Body of pancreas (tissue), 4 donors: ENCODE measurements at regions not wholly inside any gene's neighbourhood (a gene's known extent, or its start where the extent isn't known, plus 50 kb on each side); places are given as distances from the start of the nearest gene placed in this dataset.

ENCODE experiments used
- ATAC-seq: fragments of 150-250 bp; one replicate; pipeline ENCODE4 v1.9.1; 2016
- DNase-seq, 4 donors: peaks; one replicate each; pipeline ENCODE4 v3.0.0-alpha.2; 2019
- H3K27ac ChIP-seq, 4 donors: fragments of 200-600 bp; sonication (generic); 1 replicate in 3 of 4; 2 replicates in 1 of 4; pipeline versions ENCODE4 v1.5.1 to v1.6.1; 2016 to 2019; ENCODE audit warnings: mild to moderate bottlenecking in 1 of 4, mixed read lengths in 1 of 4, moderate library complexity in 1 of 4
- H3K27me3 ChIP-seq, 2 donors: fragments of 200-600 bp; sonication (generic); one replicate each; pipeline ENCODE4 v1.6.0; 2016; ENCODE audit warnings: mild to moderate bottlenecking in 1 of 2
- H3K36me3 ChIP-seq, 2 donors: fragments of 200-600 bp; sonication (generic); replicated peaks in 1 of 2; 2 replicates each; pipeline ENCODE4 v1.5.1; 2016; ENCODE audit warnings: low read depth in 2 of 2; ENCODE audit not compliant: insufficient read depth in 1 of 2
- H3K4me1 ChIP-seq: fragments of 200-600 bp; sonication (generic); one replicate; pipeline ENCODE4 v1.6.0; 2016
- H3K4me3 ChIP-seq, 2 donors: fragments of 200-600 bp; sonication (generic); 1 replicate in 1 of 2; 2 replicates in 1 of 2; pipeline ENCODE4 v1.5.1; 2016 to 2019
- H3K9me3 ChIP-seq, 3 donors: fragments of 200-600 bp; sonication (generic); 1 replicate in 2 of 3; 2 replicates in 1 of 3; pipeline ENCODE4 v1.5.1; 2016
- CTCF ChIP-seq, 7 experiments: fragments of 450-650 bp in 4 of 7; fragments of 200-600 bp in 3 of 7; sonication (generic) in 3 of 7; IDR thresholded peaks; one replicate each; pipeline ENCODE4 v1.5.1; 2016 to 2019; ENCODE audit warnings: antibody characterized with exemption in 7 of 7
- POLR2A ChIP-seq, 3 donors: fragments of 450-650 bp; IDR thresholded peaks; one replicate each; pipeline ENCODE4 v1.6.1; 2016; ENCODE audit warnings: antibody characterized with exemption in 3 of 3, mild to moderate bottlenecking in 2 of 3
- WGBS, 2 donors: methylation state at CpG; one replicate each; pipeline ENCODE4 v1.1.5; 2017; 5-methylcytosine and 5-hydroxymethylcytosine counted together
- intact Hi-C: fragments of 100-400 bp; cut with DNase I; formaldehyde crosslinking; loops from one replicate; pipeline ENCODE4 v1.15.1; 2023

DNA sequence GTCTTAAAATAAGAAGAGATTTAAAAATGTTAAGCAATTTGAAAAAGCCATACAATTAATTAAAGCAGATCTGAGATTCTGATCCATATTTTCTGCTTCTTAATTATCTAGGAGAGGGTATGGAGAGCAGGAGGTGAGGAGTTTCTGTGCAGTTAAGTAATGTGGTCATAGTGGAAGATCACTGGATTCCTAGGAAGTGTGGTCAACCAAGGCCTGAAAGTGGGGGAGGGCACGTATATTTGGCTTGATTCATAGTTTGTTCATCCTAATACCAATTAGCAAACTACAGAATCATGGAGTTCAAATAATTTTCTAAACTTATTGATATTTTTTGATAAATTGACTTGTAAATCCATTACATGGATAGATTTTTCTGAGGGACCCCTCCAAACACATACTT lies 768.3 kb downstream of the RAPGEF2 start:
- Histone ChIP-seq H3K36me3 (no peaks in the 10 kb centered on the region), H3K4me1 (no peaks in the 10 kb centered on the region), H3K4me3 (no peak overlapping the region), H3K27me3 (no peaks in the 10 kb centered on the region), H3K27ac (no peak overlapping the region), H3K9me3 (no peaks in the 10 kb centered on the region)
- 89 to 91% methylated on average over 1 of the region's 1 CpG for WGBS, 2 donors
- TF ChIP-seq POLR2A (IDR thresholded peaks at IDR 0.05), result no peak
- TF ChIP-seq CTCF (IDR thresholded peaks at IDR 0.05), result no peak
- DNase-seq (no peak), ATAC-seq (no peak)
- intact Hi-C loops, result no loop called here

GRCh38 chr4:159881158-159881557 lies 778.3 kb downstream of the RAPGEF2 start:
- TF ChIP-seq POLR2A (IDR thresholded peaks at IDR 0.05) (no peak), CTCF (IDR thresholded peaks at IDR 0.05) (no peak)
- 79 to 93% methylated on average over 3 of the region's 3 CpGs for WGBS, 2 donors
- ATAC-seq (no peak), DNase-seq (no peak)
- H3K4me3 ChIP-seq, result no peak overlapping the region
- no peaks in the 10 kb centered on the region for H3K27me3 ChIP-seq
- no peaks in the 10 kb centered on the region for H3K36me3 ChIP-seq
- H3K27ac ChIP-seq, result no peak overlapping the region
- no peaks in the 10 kb centered on the region for H3K4me1 ChIP-seq
- no peaks in the 10 kb centered on the region for H3K9me3 ChIP-seq
- intact Hi-C loops, result no loop called here

DNA sequence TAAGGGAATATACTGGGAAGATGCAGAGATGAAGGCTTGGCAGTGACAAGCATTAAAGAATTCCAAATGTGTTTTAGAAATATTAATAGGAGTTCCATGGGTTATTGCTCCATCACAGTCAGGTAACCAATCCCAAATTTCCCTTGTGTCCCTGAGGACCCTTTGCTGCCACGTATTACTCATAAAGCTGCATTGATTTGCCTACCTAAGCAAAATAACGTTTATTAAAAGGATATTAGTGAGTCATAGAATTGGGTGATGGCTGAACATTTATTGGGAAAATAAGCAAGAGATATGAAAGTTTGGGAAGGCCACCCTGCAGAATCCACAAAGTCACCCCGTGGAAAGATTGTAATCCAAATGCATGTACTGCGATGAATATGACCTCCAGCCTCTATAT lies 782.1 kb downstream of the RAPGEF2 start:
- Histone ChIP-seq H3K4me1 (no peaks in the 10 kb centered on the region), H3K36me3 (no peaks in the 10 kb centered on the region), H3K27ac (no peak overlapping the region), H3K4me3 (no peak overlapping the region), H3K9me3 (no peaks in the 10 kb centered on the region), H3K27me3 (no peaks in the 10 kb centered on the region)
- 68 to 71% methylated on average over 4 of the region's 4 CpGs for WGBS, 2 donors
- DNase-seq, result no peak
- intact Hi-C loops, result no loop called here
- no peak for TF ChIP-seq POLR2A (IDR thresholded peaks at IDR 0.05)
- TF ChIP-seq CTCF (IDR thresholded peaks at IDR 0.05), result no peak
- ATAC-seq, result no peak

- Histone ChIP-seq H3K4me1 (peaks cover 8% of the 10 kb centered on the region), H3K9me3 (no peaks in the 10 kb centered on the region), H3K4me3 (no peak overlapping the region), H3K27me3 (no peaks in the 10 kb centered on the region), H3K27ac (no peak overlapping the region), H3K36me3 (no peaks in the 10 kb centered on the region)
- intact Hi-C loops, result no loop called here
- no peak for ATAC-seq
- no peak for DNase-seq
- 70 to 84% methylated on average over 4 of the region's 4 CpGs for WGBS, 2 donors
- TF ChIP-seq POLR2A (IDR thresholded peaks at IDR 0.05) (no peak), CTCF (IDR thresholded peaks at IDR 0.05) (no peak)
Observed at GRCh38 chr4:159899596-159899995, 796.7 kb downstream of the RAPGEF2 start.

DNA sequence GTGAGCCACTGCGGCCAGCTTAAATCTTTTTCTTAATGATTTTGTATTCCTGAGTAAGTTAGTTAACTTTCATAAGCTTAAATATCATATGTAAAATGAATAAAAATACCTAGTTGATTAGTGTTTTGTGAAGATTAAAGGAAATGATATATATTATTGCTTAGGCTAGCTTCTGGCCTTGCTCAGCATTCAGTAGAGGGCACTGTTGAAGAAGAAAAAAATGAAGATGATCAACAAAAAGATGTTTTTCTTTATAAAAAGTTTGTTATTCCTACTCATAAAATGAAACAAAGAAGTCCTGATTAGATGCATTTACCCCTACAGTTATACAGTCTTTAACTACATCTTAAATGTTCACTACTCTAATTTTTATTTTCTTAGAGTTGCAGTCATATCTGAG lies 797.7 kb downstream of the RAPGEF2 start:
- H3K9me3 ChIP-seq, result no peaks in the 10 kb centered on the region
- H3K27ac ChIP-seq, result no peak overlapping the region
- peaks cover 8% of the 10 kb centered on the region for H3K4me1 ChIP-seq
- intact Hi-C loops, result no loop called here
- no peak for DNase-seq
- H3K4me3 ChIP-seq, result no peak overlapping the region
- 89 to 100% methylated on average over 1 of the region's 1 CpG for WGBS, 2 donors
- H3K27me3 ChIP-seq, result no peaks in the 10 kb centered on the region
- no peak for TF ChIP-seq CTCF (IDR thresholded peaks at IDR 0.05)
- no peak for TF ChIP-seq POLR2A (IDR thresholded peaks at IDR 0.05)
- no peaks in the 10 kb centered on the region for H3K36me3 ChIP-seq
- ATAC-seq, result no peak
